Activated CD8-positive, alpha-beta memory T cell treated with anti-CD3 and anti-CD28 coated beads, Interleukin-2, amount 50 U/mL, for 48 hours (primary cell): ENCODE measurements at regions not wholly inside any gene's neighbourhood (a gene's known extent, or its start where the extent isn't known, plus 50 kb on each side); places are given as distances from the start of the nearest gene placed in this dataset.

Experiments used
- DNase-seq: peaks from one replicate; pipeline ENCODE4 v3.0.0-alpha.2; 2020

DNA sequence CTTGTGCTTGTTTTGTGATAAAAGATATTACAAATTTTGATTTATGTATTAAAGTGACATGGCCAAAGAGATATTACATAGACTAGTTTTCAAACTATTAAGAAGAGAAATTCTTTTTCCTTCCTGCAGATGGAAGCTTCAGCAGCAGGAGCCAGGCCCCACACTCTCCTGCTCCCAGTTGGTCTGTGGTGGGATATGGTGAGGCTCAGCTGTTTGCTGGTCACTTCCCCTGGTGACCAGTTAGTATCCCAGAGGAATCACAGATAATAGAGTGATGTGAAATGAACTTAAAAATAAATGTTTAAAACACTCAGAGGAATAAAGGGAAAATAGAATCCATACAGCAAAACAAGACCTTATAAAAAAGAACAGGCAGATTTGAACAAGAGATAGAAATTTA is 154.7 kb downstream of the KTN1 start:
- DNase-seq = no peak

DNA sequence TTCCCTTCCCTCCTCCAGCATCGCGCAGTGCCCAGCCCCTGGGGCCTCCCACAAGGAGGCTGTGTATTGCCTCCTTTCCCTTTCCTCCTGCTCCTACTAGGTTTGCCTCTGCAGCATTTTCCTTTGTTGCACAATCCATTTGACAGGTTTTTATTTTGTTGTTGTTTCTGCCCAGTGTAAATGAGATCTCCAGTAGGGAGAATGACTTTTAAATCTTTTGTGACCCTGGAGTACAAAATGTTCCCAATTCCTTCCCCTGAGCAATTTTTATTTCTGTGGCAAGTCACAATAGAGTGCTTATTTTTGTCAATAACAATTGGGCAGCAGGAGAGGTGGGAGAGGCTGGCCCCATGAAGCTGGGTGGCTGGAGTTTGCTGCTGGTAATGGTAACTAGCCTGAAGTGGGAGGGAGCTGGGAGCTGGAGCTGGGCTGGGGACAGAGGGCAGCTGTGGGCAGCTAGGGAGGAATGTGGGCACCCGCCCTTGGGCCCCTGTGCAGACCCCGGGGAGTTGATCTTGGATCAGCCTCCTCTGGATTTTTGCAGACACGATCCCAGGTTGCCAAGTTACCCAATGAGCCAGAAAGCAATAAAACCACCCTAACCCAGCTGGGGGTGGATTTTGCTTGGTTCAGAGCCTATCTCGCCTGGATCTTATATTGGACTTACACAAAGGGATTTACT is 160.1 kb downstream of the KTN1 start:
- no peak for DNase-seq

DNA sequence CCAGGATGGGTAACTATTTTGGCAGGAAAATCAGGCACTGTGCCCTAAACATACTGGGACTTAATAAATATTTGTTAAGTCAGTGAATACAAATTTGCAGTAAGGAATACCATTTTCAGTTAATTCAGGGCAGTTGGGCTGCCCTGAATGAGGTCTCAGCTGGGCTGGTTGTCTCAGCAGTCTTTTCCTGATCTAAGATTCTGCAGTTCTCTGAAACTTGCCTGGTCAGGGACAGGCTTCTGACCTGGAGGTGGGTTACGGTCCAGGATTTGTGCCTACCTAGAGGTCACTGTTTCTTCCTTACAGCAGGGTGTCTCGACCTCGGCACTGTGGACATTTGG is 160.6 kb downstream of the KTN1 start:
- no peak for DNase-seq

DNA sequence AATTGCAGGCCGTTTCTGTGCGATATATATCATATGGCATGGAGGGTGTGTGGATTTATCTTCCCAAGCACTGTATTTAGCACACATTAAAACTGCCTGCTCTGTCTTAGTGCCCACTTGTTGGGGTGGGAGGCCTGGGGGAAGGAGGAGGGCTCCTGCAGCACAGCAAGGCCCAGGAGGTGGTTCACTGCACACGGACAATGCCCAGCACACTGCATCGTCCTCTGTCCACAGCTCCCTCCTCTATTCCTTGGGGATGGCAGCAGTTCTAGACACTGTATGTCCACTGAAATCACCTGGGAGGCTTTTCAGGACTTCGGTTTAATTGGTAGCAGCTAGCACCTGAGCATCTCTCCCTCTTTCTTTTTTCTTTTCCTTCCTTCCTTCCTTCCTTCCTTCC is 161.2 kb downstream of the KTN1 start:
- no peak for DNase-seq

DNA sequence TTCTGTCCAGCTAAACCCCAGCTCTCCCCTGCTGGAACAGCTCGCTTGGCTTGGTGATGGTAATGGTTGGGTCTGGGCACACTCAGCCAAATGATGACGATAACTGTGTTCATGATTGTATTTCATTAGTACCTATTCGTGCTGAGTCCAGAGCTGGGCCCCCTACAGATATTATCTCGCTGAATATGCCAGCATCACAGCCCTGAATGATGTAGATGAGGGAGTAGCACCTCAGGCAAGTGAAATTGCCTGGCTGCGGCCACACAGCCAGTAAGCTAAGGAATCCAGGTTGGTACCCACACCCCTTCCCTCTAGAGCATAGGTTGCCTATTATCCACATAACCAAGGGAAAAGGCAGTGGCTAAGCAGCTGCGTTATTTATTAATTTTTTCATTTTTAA is 163.5 kb downstream of the KTN1 start:
- no peak for DNase-seq

DNA sequence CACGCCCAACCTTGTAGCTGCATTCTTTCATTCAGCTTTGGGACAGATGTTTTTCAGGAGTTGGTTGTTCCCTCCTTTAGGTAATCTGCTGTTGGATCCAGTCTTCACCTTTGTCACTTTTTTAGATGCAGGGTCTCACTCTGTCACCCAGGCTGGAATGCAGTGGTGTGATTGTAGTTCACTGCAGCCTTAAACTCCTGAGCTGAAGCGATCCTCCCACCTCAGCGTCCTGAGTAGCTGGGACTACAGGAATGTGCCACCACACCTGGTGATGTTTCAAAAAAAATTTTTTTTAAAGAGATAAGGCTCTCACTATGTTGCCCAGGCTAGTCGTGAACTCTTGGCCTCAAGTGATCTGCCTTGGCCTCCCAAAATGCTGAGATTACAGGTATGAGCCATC is 164.3 kb downstream of the KTN1 start:
- no peak for DNase-seq

DNA sequence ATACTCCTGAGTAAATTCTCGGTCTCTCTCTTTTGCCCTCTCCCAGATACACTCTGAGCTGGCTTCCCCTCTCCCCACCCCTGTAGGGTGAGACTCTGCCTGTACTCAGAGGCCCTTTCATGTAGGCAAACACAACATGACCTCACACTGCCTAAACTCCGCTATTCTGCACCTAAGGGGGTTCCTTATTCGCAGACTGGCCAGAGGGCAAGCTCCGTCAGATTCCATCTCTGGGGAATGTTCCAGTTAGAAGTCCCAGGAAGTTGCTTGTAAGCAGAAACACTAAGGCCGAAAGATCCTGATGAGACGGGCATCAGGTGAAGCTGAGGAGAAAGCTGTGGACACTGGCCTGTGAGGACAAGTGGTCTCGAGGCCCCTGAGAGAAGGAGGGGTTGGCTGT is 165.9 kb downstream of the KTN1 start:
- DNase-seq = no peak

DNA sequence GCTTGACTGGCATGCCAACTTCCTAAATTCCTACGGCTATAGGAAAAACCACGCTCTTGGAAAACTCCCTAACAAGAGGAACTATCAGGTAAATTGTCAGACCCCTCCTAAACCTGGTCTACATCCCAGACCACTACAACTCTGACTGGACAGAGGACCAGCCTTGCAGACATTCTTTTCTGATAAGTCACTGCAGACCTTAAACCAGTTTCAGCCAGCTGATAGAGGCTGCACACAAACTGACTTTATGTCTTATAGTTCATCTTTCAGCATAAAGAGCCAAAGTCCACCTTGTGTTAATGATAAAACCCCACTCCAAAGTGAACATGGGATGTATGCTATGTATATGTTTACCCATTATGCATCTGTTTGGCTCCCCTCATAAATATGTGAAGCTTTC is 166.6 kb downstream of the KTN1 start:
- DNase-seq = no peak

DNA sequence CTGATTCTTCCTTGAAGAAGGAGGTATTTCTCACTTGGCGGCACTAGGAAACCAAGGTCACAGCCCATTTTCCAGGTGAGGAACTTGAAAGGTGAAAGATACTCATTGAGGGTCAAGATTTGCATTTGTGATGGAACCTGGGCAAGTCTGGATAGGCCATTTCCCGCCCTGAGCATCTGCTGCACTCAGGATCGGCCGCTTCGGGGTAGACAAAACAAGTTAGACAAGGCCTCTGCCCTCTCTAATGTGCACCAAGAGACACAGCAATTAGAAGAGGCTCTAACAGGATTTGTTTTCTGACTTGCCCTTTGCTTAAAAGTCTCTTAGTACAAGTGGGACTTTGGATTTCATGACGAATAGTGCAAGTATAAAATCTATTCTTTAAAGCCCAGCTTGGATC is 167.2 kb downstream of the KTN1 start:
- DNase-seq = no peak

DNA sequence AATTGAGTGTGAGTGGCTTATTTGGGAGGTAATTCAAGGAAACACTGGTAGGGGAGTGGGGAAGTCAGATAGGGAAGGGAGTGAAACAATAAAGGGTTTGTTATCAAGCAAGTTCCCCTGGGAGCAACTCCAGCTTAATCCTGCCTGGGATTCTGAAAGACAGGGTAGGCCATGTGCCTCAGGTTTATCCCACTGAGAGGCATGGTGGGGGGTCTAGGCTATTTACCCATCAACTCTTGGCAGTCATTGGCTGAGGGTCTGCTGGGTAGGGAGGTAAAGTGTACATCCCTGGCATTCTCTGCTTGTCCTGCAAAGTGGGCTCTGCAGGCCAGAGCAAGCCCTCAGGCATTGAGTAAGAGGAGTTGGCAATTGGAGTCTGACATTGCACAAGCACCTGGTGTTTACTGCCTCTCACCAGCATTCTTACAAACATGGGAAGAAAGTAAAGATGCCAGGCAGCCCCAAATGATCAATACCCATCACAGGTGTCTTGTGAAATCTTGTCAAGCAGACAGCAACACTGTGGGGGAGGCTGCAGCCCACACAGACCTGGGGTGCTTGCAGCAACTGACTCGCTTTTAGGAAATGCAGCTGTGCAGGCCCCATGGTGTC is 169.3 kb downstream of the KTN1 start:
- DNase-seq = no peak

DNA sequence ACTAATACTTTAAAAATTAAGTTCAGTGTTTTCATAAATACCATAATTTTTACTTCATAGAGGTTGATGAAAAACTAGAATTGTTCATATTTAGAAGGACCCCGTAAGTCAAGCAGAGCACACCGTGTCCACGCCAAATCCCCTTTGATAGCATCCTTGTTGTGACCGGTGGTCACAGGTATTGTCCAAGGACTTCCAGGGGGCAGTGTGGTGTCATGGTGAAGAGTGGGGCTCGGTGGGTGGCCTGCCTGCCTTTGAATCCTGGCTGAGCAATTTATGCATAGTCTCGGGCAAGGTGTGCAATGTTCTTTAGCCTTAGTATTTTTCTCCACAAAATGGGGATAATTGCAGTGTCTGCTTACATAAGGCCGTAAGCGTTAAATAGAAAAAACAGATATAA is 169.9 kb downstream of the KTN1 start:
- DNase-seq = no peak

DNA sequence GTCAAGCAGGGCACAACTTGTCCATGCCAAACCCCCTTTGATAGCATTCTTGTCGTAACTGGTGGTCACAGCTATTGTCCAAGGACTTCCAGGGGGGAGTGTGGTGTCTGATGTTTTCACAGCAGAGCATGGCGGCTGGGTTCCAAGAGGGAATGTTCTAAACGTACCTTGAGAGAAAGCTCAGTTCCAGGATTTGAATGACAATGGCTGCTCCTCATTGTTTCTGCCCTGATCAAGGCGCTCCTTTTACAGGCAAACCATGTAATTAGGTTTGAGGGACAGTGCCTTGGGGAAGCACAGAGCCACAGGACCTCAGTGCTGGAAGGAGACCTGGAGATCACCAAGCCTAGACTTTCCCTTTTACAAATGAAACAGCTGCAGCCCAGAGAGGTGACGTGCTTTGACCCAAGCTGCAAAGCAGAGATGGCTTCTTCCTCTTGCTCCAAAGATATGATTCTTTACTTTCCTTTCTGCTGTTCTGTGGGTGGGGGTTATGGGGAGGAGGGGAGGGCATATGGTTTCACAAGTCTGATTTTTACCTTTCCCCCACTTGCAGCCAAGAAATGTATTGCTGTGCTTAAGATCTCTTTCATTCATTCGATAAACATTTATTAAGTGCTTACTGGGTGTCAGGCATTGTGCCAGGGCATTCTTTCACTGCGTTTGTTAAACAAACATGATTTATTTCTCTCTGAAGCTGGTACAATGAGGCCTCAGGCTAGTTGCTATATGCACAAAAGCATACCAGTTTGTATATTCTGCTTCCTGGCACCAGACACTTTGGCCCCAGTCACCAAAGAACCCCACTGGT is 172.8 kb downstream of the KTN1 start:
- DNase-seq = no peak

DNA sequence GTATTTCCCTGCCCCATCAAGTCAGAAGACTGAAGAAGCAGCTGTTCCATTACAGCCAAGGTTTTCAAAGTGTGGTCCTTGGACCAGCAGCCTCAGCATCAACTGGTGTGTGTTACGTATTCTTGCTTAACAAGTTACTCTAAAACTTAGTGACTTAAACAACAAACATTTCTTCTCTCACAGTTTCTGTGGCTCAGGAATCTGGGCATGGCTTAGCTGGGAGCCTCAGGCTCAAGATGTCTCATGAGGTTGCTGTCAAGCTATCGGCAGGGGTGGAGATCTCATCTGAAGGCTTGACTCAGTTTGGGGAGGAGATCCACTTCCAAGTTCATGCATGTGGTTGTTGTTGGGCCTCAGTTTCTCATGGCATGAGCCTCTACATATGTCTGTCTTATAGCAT is 174.5 kb downstream of the KTN1 start:
- DNase-seq = no peak

DNA sequence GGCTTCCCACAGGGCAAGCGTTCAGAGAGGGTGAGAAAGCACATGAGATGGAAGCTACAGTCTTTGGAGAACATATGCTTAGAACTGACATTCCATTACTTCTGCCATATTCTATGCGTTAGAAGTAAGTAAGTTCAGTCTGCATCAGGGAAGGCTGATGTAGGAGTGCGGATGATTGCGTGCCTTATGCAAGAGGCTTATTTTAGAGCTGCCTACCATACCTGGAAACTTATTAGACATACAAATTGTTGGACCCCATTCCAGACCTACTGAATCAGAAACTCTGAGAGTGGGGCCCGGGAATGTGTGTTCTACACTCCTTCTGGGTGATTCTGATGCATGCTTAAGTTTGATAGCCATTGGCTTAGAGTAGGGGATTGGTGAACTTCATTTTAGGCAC is 174.9 kb downstream of the KTN1 start:
- no peak for DNase-seq

DNA sequence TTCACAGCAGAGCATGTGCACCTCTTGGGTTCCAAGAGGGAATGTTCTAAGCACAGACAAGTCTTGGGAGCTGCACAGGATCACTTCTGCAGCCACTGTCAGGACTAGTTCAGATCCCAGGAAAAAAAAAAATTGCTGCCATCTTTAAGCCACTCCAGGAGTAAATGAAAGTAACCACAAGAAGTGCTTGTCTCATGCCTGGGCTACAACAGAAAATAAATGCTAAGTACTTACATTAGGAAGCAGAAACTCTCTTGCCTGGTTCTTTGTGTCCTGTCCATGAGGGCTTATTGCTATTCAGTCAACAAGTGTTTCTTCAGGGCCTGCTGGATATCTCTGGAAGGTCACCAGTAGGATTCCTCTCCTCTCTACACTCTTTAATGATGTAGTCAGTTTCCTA is 176.1 kb downstream of the KTN1 start:
- DNase-seq = no peak

DNA sequence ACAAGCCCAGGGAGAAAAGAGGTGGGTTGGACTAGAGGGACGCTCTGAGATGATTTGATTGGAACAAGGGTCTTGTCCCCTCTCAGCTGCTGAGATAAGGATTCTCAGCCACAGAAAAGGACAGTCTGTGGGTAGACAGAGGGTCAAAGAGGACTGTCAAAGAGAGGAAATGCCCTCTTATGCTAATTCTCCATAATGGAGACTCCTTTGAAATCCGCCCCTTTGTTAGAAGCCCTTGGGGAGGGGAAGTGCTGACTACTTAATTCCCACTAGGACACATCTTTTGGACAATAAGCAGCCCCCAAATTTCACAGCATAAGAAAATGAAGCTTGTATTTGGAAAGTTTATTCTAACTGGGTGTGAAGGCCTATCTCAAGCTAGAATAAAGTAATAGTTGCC is 176.6 kb downstream of the KTN1 start:
- no peak for DNase-seq

DNA sequence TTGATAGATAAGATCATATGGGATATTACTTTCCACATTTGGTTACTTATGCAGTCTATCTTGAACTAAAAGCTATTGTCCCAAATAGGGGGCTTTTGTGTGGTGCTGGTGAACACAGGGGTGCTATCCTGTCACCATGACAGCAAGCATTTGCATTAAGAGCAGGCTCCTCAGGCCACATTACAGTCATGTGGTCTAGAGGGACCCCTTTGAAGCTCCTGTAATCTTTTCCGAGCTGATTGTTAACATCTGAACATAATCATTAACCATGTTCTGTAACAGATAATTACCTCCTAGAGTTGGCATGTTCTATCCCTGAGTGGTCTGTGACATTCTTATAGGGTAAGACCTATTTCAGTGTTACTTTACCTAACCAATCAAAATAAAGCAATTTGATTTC is 178.8 kb downstream of the KTN1 start:
- no peak for DNase-seq

DNA sequence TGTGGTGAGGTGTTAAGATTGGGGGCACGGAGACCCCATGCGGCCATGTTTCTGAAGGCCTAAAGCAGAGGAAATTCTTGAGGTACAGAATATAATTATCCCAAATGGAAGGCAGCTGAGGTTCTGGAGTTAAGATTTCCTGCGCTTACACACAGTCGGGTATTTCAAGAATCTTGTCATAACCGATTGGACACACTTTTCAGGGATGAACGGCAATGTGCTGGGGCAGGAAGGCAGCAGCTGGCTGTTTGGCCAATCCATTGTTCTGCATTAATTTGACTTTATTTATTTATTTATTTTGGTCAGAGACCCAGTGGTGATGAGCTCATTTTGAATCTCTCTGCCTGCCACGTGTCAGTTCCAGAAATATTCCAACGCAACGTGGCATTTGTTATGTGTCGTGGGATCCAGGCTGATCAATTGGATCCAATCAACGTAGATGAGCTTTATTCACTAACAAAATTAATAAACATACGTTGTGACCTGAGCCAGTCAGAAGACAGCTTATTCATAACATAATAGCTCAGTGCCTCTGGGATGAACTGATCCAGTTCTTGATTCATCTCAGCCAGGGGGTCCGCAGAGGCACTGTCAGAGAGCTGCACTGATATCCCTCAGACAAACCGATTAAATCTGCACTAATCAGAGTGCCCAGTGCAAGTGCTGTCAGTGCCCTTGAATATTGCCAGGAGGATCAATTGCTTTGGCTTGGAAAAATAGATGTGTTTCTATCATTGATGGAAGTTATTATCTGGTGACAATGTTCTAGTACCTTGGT is 181.0 kb downstream of the KTN1 start:
- no peak for DNase-seq

DNA sequence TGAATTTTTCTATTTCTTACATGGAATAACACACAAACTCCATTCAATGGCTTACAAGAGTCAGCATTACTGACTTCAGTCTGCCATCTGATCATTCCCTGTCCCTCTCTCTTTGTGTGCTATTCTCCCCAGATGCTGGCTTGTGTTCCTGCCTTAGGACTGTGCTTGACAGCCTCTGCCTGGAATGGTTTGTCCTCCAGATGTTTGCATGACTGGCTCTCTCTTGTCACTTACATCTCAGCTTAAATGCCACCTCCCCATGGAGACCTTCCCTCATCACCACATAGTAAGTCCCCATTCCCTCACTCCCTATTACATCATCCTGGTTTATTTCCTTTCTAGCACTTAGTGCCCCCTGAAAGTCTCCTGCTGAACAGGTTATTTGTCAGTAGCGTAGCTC is 181.6 kb downstream of the KTN1 start:
- no peak for DNase-seq

DNA sequence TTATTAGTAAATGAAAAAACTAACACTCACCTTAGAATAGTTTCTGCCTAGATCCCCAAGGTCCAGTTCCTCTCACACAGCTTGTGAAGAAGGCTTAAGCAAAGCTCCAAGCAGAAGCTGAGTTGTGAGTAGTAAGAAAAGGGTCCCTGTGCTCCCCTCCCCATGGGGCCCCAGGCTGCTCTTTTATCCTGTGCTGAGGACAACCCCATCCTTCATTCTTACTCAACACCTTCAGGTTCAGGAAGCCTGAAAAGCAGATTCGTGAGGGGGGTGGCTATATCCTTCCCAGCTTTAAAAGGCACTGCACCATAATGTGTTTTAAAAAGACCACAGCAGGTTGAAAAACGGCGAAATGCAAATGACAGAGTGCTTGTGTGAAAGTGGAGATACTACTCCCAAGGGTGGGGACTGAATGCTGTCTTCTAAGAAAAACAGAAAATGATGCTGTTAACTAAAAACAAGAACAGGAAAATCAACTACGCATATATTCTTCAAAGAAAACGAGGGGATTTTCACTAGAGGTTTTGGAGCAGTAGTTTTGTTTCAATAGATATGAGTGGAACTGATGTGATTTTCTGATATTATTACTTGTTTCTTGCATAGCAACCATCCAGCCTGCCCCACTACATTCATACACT is 182.7 kb downstream of the KTN1 start:
- DNase-seq = no peak

DNA sequence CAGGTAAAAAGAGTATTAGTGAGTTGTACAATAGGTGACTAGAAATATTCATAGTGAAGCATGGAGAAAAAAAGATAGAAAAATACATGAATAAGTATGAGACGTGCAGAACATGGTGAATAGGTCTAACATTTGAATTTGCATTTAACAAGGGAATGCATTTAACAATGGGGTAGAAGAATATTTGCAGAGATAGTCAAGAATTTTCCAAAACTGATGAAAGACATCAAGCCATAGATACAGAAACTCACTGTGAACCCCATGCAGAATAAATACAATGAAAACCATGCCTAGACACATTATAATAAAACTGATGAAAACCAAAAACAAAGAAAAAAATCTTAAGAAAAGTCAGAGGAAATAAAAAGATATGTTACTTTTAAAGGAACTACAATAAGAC is 184.8 kb downstream of the KTN1 start:
- no peak for DNase-seq

DNA sequence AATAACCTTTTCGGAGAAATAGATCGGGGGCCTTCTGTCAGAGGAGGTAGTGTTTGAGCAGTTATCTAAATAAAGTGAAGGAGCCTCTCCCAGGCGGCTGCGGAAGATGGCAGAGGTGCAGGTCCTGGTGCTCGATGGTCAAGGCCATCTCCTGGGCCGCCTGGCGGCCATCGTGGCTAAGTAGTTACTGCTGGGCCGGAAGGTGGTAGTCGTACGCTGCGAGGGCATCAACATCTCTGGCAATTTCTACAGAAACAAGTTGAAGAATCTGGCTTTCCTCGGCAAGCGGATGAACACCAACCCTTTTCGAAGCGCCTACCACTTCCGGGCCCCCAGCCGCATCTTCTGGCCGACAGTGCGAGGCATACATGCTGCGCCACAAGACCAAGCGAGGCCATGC is 186.1 kb downstream of the KTN1 start:
- no peak for DNase-seq

DNA sequence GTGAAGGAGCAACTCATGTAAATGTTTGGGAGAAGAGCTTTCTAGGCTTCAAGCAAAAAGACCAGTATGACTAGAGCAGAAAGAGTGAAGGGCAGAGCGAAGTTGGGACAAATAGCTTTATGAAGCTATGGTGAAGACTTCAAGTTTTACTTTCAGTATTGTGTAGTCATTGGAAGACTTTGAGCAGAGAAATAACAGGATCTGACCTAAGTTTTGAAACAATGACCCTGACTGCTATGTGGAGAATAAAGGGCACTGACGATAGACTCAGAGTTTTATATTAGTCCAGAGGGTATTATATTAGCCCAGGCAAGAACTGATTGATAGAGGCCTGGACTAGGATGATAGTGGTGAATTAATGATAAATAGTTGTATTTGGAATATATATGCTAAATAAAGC is 187.3 kb downstream of the KTN1 start:
- DNase-seq = no peak
